ENCODE measurements at regions not wholly inside any gene's neighbourhood (a gene's known extent, or its start where the extent isn't known, plus 50 kb on each side); places are given as distances from the start of the nearest gene placed in this dataset.

- no peak for DNase-seq (ENCODE audit: low read depth, low spot score)
These were observed 341.6 kb downstream of the MATN1 start for GRCh38 chr1:30381671-30382365.

DNA sequence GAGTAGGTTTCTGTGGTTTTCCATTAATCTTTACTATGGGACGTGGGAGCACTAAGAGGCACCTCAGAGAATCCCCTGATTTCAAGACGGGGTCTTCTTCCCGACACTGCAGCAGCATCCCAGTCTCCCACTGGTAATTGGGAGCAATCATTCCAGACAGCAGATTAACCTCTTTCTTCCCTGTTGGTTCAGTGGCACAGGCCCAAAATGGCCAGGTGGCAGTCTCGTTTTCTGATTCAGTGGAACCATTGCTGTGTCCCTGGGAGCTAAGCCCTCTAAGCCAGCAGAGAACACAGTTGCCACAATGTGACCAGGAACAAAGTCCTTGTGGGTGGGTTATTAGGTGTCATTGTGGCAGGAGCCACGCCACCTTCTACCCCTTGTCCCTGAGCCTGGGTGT lies 342.1 kb downstream of the MATN1 start:
- no peak for DNase-seq (ENCODE audit: low read depth, low spot score)

- DNase-seq (ENCODE audit: low read depth, low spot score), result no peak
These were observed 342.8 kb downstream of the MATN1 start for GRCh38 chr1:30380625-30380984.

DNA sequence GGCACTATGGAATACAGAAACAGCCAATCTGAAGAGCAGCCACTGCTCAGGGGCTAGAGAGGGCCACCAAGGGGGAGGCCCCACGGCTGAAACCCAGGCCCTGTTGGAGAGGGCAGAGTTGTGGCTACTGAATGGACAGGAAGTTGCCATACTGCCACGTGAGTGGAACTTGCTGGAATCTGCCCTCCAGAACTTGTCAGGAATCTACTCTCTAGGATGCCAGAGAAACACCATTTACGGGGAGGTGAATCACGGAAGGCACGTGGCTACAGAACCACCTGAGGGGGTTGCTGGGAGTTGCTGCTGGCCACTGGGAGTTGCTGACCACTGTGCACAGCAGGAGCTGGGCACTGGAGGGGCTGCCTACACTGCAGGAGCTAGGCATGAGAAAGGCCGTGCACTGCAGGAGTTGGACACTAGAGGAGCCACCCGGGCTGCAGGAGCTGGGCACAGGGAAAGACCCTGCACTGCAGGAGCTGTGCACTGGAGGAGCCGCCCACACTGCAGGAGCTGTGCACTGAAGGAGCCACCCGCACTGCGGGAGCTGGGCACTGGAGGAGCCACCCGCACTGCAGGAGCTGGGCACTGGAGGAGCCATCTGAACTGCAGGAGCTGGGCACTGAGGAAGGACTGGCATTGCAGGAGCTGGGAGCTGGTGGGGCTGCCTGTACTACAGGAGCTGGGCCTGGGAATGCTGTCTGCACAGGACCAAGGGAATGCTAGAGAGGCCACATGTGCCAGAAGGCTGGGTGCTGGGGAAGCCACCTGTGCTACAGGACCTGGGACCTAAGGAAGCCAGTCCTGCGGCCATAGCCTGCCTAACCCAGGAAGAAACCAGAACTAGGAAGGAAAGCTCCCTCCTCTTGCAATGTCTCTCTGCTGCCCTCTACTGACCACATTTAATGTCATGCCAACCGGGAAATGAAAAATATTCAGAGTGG lies 343.4 kb downstream of the MATN1 start:
- DNase-seq (ENCODE audit: low read depth, low spot score), result peak; percentile 35

DNA sequence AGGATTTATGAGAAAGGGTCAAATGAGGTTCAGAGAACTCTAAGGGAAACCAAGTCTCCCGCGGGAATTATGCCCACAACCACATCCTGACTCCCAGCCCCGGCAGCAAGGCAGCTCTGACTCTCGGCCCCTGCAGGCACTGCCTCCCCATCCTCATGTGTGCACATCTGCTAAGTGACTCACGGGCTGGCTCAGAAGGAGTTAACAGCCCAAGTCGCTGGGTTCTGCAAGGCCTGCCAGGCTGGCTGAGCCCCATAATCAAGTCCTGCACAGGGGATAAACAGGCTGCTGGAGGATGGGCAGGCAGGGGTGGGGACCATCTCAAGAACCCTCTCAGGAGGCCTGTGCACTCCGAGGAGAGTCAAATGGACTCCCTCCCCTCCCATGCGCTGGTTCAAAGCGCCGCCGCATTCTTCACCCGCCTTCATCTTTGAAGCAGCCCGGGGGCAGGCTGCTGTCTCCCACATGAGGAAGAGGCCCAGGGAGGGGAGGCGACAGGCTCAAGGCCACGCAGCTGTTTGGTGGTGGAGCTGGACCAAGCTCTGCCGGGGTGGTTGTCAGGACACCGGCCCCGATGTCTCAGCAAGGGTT lies 344.3 kb downstream of the MATN1 start:
- DNase-seq (ENCODE audit: low read depth, low spot score), result no peak

- no peak for DNase-seq (ENCODE audit: low read depth, low spot score)
These were observed 345.3 kb downstream of the MATN1 start for GRCh38 chr1:30378003-30378596.

GRCh38 chr1:30377230-30378002 lies 346.0 kb downstream of the MATN1 start:
- no peak for DNase-seq (ENCODE audit: low read depth, low spot score)

DNA sequence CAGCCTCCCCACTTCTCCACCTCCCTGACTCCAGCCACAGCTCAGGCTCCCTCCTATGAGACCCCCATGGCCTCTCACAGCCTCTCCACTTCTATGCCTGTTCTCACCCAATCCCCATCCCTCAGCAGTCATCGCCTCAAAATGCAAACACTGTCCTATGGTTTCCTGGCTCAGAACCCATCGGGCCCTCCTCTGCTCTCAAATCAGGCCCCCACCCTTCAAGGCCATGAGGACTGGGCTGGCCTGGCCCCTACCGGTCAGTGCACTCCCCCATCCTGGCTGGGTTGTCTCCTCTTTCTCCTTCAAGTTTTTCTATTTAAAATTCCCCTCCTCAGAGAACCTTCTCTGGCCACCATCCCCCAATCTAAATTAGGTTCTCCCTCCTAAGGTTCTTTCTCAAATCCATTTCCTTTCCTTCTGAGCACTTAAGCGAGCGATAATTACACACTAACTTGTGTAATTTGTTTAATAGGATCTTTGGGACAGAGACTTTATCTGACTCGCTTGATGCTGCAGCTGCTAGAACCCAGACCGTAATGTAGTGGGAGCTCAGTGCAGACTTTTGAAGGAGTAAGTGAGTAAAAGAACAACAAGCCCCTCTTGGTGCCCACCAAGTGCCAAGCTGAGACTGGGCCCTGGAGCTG lies 347.2 kb downstream of the MATN1 start:
- no peak for DNase-seq (ENCODE audit: low read depth, low spot score)

- DNase-seq (ENCODE audit: low read depth, low spot score), result no peak
These were observed 348.2 kb downstream of the MATN1 start for GRCh38 chr1:30375156-30375555.

- DNase-seq (ENCODE audit: low read depth, low spot score), result no peak
These were observed 348.9 kb downstream of the MATN1 start for GRCh38 chr1:30374400-30375070.

DNA sequence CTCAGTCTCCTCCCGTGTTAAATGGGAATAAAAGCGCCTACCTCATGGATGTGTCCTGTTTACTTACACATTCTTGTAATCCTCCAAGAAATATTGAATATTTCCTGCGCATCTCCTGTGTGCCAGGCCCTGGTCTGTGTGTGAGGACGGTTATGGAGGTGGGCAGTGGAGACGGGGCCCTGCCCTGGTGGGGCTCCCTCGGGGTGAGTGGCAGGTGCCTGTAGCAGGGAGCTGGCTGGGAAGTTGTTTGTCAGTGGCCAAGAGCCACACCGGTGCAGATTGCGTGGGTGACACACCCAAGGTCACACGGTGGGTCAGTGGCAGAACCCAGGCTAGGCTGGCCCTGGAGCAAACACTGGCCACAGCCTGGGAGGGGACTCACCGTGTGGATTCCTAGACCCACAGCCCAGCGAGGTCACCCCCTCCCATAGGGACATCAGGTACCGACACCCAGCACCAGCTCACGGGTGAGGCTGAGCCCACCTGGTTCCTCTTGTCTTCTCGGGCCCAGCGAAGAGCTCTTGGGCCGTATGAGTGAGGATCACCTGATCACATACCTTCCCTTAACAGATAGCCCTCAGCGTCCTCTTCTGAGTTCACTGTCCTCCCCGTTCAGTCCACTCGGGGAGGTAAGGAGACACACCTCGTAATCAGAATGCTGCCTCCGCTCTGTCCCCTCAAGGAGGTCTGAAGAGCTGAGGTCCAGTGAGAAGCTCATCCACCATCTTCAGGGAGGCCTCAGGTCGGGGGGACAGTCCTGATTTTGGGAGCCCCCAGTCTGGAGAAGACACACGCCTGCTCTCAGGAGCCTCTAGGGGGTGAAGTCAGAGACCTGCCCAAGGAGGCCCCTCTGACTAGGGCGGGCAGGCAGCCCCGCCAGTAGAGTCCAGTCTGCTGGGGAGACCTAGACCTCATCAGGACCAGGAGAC lies 349.6 kb downstream of the MATN1 start:
- no peak for DNase-seq (ENCODE audit: low read depth, low spot score)

GRCh38 chr1:30372792-30373433 lies 350.5 kb downstream of the MATN1 start:
- DNase-seq (ENCODE audit: low read depth, low spot score), result no peak

- no peak for DNase-seq (ENCODE audit: low read depth, low spot score)
These were observed 351.2 kb downstream of the MATN1 start for GRCh38 chr1:30371888-30372791.

DNA sequence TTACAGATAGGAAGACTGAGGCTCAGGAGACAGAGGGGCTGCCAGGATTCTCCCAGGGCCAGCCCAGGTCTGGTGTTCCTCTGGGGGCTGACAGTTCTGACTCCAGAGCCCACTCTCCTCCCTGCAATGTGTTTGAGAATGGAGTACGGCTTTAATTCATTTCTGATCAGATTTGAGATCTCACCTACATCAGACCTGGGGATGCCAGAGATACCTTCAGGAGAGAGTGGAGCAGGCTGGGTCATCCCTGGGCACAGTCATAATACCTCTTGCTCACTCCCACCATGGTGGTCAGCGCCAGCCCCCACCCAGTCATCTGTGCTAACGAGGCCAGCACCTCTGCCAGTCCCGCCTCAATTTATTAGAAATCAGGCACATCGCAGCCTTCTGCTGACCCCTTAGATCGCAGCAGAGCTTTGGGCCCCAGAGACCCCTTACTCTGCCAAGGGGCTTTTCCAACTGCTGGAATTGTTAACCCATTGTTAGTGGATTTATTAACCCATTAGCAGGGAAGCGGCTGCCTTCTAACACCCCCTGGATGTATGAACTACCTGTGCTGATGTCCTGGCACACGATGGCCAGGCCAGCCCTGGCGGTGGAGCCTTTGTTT lies 352.1 kb downstream of the MATN1 start:
- no peak for DNase-seq (ENCODE audit: low read depth, low spot score)

DNA sequence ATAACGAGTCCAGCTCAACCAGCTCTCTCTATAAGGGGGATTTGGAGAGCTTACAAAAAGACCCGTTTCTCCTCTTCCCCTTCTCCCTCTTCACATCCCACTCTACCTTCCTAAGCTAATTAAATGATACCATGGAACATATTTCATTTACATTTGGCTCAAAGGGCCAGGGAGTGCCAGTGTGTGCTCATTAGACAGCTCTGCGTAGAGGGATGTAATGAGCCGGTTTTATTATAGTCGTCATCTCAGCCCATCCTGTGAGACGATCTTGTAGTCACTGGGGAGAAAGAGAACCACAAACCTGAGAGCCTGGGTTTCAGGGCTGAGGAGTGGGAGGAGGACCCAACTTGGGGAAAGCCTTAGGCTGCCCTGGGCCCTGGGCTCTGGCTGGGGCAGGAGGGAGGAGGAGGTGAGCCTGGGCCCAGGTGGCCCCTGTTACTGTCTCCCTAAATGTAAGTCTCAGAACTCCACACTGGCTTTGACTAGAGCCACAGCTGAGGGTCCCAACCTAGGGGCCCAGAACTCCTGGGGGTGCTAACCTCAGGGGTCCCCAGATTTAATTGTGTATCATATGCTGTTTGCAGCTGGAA lies 354.6 kb downstream of the MATN1 start:
- no peak for DNase-seq (ENCODE audit: low read depth, low spot score)

DNA sequence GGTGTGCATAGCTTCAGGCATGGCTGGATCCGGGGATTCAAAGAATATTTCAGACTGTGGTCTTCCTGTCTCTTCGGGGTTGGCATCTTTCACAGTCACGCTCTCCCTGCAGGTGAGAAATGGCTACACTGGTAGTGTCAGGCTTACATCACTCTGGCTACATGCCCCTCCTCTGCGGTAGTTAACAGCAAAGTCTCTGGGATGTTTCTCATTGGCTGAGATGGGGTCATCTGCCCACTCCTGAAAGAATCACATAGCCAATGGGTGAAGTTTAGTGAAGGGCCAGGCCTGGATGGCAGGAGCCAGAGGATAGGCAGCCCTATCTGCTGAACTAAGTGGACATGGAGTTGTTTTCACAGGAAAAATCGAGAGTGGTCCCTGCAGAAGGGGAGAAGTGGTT lies 356.5 kb downstream of the MATN1 start:
- no peak for DNase-seq (ENCODE audit: low read depth, low spot score)

- DNase-seq (ENCODE audit: low read depth, low spot score), result no peak
These were observed 357.2 kb downstream of the MATN1 start for GRCh38 chr1:30366199-30366598.

Data from iPS DF 19.7 (cell line).